HUES48 (cell line): ENCODE measurements at regions not wholly inside any gene's neighbourhood (a gene's known extent, or its start where the extent isn't known, plus 50 kb on each side); places are given as distances from the start of the nearest gene placed in this dataset.
"Not testable (repeated sequence)": the region's sequence is repeated elsewhere in the genome, so short reads cannot be mapped to it uniquely, and the experiment has no call there.

ENCODE experiments used
- H3K27ac ChIP-seq: one replicate; pipeline ENCODE4 v1.7.0; 2013; ENCODE audit warnings: low read depth, low read length, inconsistent platforms
- H3K27me3 ChIP-seq: 2 replicates; pipeline ENCODE4 v1.6.1; 2013; ENCODE audit warnings: mild to moderate bottlenecking, low read length; ENCODE audit not compliant: control insufficient read depth, insufficient read depth
- H3K36me3 ChIP-seq: 2 replicates; pipeline ENCODE4 v1.6.1; 2013; ENCODE audit warnings: low read length; ENCODE audit not compliant: control insufficient read depth, insufficient read depth
- H3K4me1 ChIP-seq: 2 replicates; pipeline ENCODE4 v1.6.1; 2013; ENCODE audit warnings: mild to moderate bottlenecking, low read length; ENCODE audit not compliant: control insufficient read depth, insufficient read depth
- H3K4me3 ChIP-seq: 2 replicates; pipeline ENCODE4 v1.5.1; 2013; ENCODE audit warnings: mild to moderate bottlenecking, low read depth, low read length
- H3K9ac ChIP-seq: 2 replicates; pipeline ENCODE4 v1.6.1; 2013; ENCODE audit warnings: mild to moderate bottlenecking, low read depth, low read length, moderate library complexity
- H3K9me3 ChIP-seq: 2 replicates; pipeline ENCODE4 v1.6.1; 2013; ENCODE audit warnings: low read length; ENCODE audit not compliant: control insufficient read depth, insufficient read depth

GRCh38 chr6:841569-841968 lies 148.6 kb upstream of the EXOC2 start:
- peaks cover 7% of the 10 kb centered on the region for H3K9me3 ChIP-seq
- H3K4me3 ChIP-seq, result no peak overlapping the region
- H3K9ac ChIP-seq, result no peak overlapping the region
- no peaks in the 10 kb centered on the region for H3K36me3 ChIP-seq
- H3K4me1 ChIP-seq, result no peaks in the 10 kb centered on the region; the same call in 1 of the 2 replicates
- no peak overlapping the region for H3K27ac ChIP-seq
- no peaks in the 10 kb centered on the region for H3K27me3 ChIP-seq

DNA sequence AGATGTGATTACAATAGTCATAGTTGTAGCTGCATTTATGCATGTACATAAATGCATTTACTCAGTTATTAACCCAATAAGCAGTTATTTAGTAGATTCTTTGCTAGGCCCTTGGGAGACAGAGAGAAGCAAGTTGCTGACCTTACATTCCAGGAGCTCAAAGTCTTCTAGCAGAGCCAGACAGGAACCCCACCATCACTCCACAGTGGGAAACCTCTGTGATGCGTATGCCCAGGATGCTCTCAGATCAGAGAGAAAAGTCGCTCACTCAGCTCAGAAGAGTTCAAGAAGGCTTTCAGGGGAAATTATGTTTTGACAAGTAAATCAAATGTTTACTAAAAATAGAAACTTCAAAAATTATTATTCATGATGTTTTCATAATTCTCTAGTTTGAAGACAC lies 146.3 kb upstream of the EXOC2 start:
- no peaks in the 10 kb centered on the region for H3K36me3 ChIP-seq
- no peak overlapping the region for H3K27ac ChIP-seq
- no peak overlapping the region for H3K4me3 ChIP-seq
- no peaks in the 10 kb centered on the region for H3K27me3 ChIP-seq
- peaks cover 6% of the 10 kb centered on the region; the same call in 1 of the 2 replicates for H3K4me1 ChIP-seq
- no peak overlapping the region for H3K9ac ChIP-seq
- H3K9me3 ChIP-seq, result peaks cover 7% of the 10 kb centered on the region

- Histone ChIP-seq H3K27ac (no peak overlapping the region), H3K27me3 (no peaks in the 10 kb centered on the region), H3K4me3 (no peak overlapping the region), H3K9ac (no peak overlapping the region), H3K9me3 (peaks cover 9% of the 10 kb centered on the region), H3K36me3 (no peaks in the 10 kb centered on the region), H3K4me1 (peaks cover 6% of the 10 kb centered on the region; the same call in 1 of the 2 replicates)
Observed at GRCh38 chr6:837380-837779, 144.4 kb upstream of the EXOC2 start.

DNA sequence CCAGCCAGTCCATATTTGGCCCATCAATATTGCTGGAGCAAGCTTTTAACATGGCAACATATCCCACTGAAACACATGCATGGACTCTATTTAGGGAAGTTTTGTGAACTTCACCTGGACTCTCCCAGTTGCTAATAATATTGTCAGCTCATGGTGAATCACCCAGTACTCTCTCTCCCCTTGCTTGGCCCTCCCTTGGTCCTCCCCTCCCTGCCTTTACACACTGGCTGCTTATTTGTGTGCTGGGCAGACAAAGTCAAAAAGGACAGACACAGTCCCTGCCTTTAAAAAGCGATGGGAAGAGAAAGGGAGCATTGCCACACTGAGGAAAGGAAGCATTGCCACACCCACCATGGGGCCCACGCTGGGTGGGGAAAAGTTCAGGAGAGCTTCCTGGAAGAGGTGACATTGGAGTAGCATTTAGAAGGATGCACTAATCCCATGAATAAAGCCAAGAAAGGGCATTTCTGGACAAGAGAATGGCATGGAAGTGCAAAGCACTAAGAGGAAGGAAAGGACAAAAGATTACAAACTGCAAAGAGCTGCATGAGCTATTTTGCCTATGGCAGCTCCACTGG lies 143.4 kb upstream of the EXOC2 start:
- no peak overlapping the region for H3K4me3 ChIP-seq
- H3K27me3 ChIP-seq, result no peaks in the 10 kb centered on the region
- H3K36me3 ChIP-seq, result no peaks in the 10 kb centered on the region
- peaks cover 9% of the 10 kb centered on the region for H3K9me3 ChIP-seq
- H3K4me1 ChIP-seq, result peaks cover 6% of the 10 kb centered on the region; the same call in 1 of the 2 replicates
- no peak overlapping the region for H3K9ac ChIP-seq
- no peak overlapping the region for H3K27ac ChIP-seq

DNA sequence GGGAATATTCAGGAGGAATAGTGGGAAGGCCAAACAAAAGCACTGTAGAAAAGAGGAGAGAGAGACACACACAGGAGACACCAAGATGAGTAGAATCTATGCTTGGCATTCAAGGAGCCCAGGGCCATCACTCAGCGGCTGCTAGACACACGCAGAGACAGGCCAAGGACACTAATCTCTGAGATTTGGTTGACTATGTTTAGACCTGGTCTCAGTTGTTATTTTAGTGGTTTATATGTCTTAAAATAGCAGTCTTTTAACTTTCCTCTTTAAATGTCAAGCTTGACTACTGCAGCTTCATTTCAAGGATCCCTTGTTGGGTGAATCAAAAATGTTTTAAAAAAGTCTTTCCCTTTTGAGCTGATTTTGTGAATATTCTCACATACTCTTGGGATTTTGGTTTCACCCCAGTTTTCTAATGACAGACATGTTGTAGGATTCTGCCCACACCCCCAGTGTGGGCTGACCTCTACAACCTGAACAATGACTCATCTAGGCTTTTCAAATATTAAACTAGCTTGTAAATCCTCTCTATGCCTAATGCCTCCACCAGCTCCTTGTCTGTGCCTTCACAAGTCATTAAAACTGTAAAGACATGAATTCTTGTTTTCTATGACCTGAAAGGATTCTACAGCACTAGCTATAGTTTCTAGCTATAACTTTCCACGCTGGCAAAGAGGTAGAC lies 142.7 kb upstream of the EXOC2 start:
- no peak overlapping the region for H3K27ac ChIP-seq
- no peaks in the 10 kb centered on the region for H3K27me3 ChIP-seq
- H3K9ac ChIP-seq, result no peak overlapping the region
- H3K36me3 ChIP-seq, result no peaks in the 10 kb centered on the region
- H3K4me3 ChIP-seq, result no peak overlapping the region
- H3K4me1 ChIP-seq, result peaks cover 6% of the 10 kb centered on the region
- peaks cover 9% of the 10 kb centered on the region for H3K9me3 ChIP-seq

- H3K9me3 ChIP-seq, result peaks cover 5% of the 10 kb centered on the region
- H3K4me1 ChIP-seq, result peaks cover 13% of the 10 kb centered on the region
- H3K9ac ChIP-seq, result no peak overlapping the region
- no peak overlapping the region for H3K4me3 ChIP-seq
- H3K27ac ChIP-seq, result no peak overlapping the region
- H3K27me3 ChIP-seq, result no peaks in the 10 kb centered on the region
- no peaks in the 10 kb centered on the region for H3K36me3 ChIP-seq
Observed at GRCh38 chr6:834866-835265, 141.9 kb upstream of the EXOC2 start.

- Histone ChIP-seq H3K36me3 (no peaks in the 10 kb centered on the region), H3K4me1 (peaks cover 18% of the 10 kb centered on the region), H3K27ac (no peak overlapping the region), H3K27me3 (no peaks in the 10 kb centered on the region), H3K9ac (no peak overlapping the region), H3K4me3 (no peak overlapping the region), H3K9me3 (0 out of 2 replicates have a peak, but pooled peaks cover 2% of the 10 kb centered on the region)
Observed at GRCh38 chr6:834190-834589, 141.3 kb upstream of the EXOC2 start.

- H3K4me1 ChIP-seq, result peaks cover 20% of the 10 kb centered on the region
- not testable (repeated sequence) for H3K36me3 ChIP-seq, H3K9me3 ChIP-seq, H3K4me3 ChIP-seq, H3K9ac ChIP-seq, H3K27ac ChIP-seq, H3K27me3 ChIP-seq
Observed at GRCh38 chr6:832804-833203, 139.9 kb upstream of the EXOC2 start.

GRCh38 chr6:830667-831327 lies 137.9 kb upstream of the EXOC2 start:
- Histone ChIP-seq H3K27me3 (no peaks in the 10 kb centered on the region), H3K27ac (no peak overlapping the region), H3K4me3 (no peak overlapping the region), H3K9ac (no peak overlapping the region), H3K36me3 (no peaks in the 10 kb centered on the region), H3K4me1 (peaks cover 20% of the 10 kb centered on the region), H3K9me3 (peaks cover 13% of the 10 kb centered on the region)

GRCh38 chr6:829656-830055 lies 136.7 kb upstream of the EXOC2 start:
- Histone ChIP-seq H3K4me1 (peaks cover 17% of the 10 kb centered on the region), H3K27ac (no peak overlapping the region), H3K36me3 (no peaks in the 10 kb centered on the region), H3K9ac (no peak overlapping the region), H3K27me3 (no peaks in the 10 kb centered on the region), H3K9me3 (peaks cover 13% of the 10 kb centered on the region), H3K4me3 (no peak overlapping the region; the same call in 1 of the 2 replicates)

DNA sequence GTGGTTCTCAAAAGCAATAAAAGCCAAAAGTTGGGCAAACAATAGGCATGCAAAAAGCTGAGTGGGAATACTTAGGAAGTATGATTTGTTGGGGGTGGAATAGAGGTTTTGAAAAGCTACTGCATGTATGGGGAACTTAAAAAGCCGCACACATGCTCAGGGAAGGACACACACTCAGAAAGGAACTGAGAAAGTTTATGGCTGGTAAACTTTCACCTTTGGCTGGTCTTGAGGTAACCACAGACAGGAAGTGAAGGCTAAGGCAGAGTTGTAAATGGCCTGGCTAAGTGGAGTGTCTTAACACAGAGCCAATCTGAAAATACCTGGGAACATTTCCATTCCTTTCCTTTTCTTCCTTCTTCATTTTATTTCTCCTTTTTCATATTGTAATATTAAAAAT lies 134.5 kb upstream of the EXOC2 start:
- no peak overlapping the region for H3K27ac ChIP-seq
- H3K36me3 ChIP-seq, result no peaks in the 10 kb centered on the region
- no peaks in the 10 kb centered on the region for H3K27me3 ChIP-seq
- peaks cover 15% of the 10 kb centered on the region for H3K4me1 ChIP-seq
- no peak overlapping the region for H3K9ac ChIP-seq
- peaks cover 11% of the 10 kb centered on the region for H3K9me3 ChIP-seq
- no peak overlapping the region for H3K4me3 ChIP-seq
